Thoracic aorta (tissue), 2 donors: ENCODE measurements at regions not wholly inside any gene's neighbourhood (a gene's known extent, or its start where the extent isn't known, plus 50 kb on each side); places are given as distances from the start of the nearest gene placed in this dataset.

ENCODE experiments used
- ATAC-seq: fragments of 150-250 bp; one replicate; pipeline ENCODE4 v1.8.0; 2017; ENCODE audit warnings: low read depth; ENCODE audit not compliant: insufficient number of reproducible peaks, low FRiP score
- DNase-seq: peaks from one replicate; pipeline ENCODE4 v3.0.0-alpha.2; 2020; ENCODE audit warnings: low spot score
- H3K27ac ChIP-seq, 2 donors: fragments of 200-600 bp; sonication (generic); 1 replicate in 1 of 2; 2 replicates in 1 of 2; pipeline ENCODE4 v1.5.1; 2016; ENCODE audit warnings: mild to moderate bottlenecking in 2 of 2, moderate library complexity in 2 of 2
- H3K27me3 ChIP-seq: fragments of 200-600 bp; sonication (generic); replicated peaks from 2 replicates; pipeline ENCODE4 v1.6.0; 2016; ENCODE audit warnings: mild to moderate bottlenecking; ENCODE audit not compliant: insufficient read depth
- H3K36me3 ChIP-seq: fragments of 200-600 bp; sonication (generic); one replicate; pipeline ENCODE4 v1.5.1; 2016
- H3K4me1 ChIP-seq, 2 donors: fragments of 200-600 bp; sonication (generic); 1 replicate in 1 of 2; 2 replicates in 1 of 2; pipeline versions ENCODE4 v1.5.1 to v1.6.0; 2016; ENCODE audit warnings: low read depth in 2 of 2, mild to moderate bottlenecking in 1 of 2; ENCODE audit not compliant: control insufficient read depth in 1 of 2
- H3K4me3 ChIP-seq: fragments of 200-600 bp; sonication (generic); 2 replicates; pipeline ENCODE4 v1.5.1; 2016; ENCODE audit warnings: mild to moderate bottlenecking
- H3K9me3 ChIP-seq: fragments of 200-600 bp; sonication (generic); 2 replicates; pipeline ENCODE4 v1.5.1; 2016
- TF ChIP-seq, protein P1 (sequence below): fragments of 200-600 bp; sonication (generic); IDR thresholded peaks from one replicate; pipeline ENCODE4 v1.5.1; 2019; ENCODE audit warnings: antibody characterized with exemption

DNA sequence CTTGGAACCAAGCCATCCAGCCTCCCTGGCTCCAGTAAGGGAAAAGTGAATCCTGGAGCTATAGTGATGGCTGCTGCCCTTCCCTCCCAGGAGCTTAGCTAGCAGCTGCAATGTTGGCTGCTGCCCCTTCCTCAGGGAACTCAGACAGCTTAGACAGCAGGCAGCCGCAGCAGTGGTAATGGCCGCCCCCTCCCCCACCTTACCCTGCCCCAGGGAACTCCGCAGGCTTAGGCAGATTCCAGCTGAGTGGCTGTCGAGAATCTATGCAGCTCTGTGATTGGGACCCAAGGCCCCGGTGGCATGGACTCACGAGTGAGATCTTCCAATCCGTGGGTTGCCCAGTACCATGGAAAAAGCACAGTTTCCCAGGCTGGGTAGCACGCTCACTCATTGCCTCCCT is 378.6 kb downstream of the NNT start:
- DNase-seq = no peak
- H3K4me3 ChIP-seq = no peak overlapping the region
- ATAC-seq = no peak

GRCh38 chr5:43973908-43974307 is 370.9 kb downstream of the NNT start:
- Histone ChIP-seq H3K4me3 (no peak overlapping the region), H3K36me3 (no peaks in the 10 kb centered on the region), H3K27ac (no peak overlapping the region), H3K4me1 (no peaks in the 10 kb centered on the region), H3K9me3 (no peaks in the 10 kb centered on the region), H3K27me3 (no peaks in the 10 kb centered on the region)
- TF ChIP-seq, protein P1, sequence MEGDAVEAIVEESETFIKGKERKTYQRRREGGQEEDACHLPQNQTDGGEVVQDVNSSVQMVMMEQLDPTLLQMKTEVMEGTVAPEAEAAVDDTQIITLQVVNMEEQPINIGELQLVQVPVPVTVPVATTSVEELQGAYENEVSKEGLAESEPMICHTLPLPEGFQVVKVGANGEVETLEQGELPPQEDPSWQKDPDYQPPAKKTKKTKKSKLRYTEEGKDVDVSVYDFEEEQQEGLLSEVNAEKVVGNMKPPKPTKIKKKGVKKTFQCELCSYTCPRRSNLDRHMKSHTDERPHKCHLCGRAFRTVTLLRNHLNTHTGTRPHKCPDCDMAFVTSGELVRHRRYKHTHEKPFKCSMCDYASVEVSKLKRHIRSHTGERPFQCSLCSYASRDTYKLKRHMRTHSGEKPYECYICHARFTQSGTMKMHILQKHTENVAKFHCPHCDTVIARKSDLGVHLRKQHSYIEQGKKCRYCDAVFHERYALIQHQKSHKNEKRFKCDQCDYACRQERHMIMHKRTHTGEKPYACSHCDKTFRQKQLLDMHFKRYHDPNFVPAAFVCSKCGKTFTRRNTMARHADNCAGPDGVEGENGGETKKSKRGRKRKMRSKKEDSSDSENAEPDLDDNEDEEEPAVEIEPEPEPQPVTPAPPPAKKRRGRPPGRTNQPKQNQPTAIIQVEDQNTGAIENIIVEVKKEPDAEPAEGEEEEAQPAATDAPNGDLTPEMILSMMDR = no peak
- ATAC-seq (no peak), DNase-seq (no peak)

More for the DNA sequence above, 378.6 kb downstream of the NNT start:
- Histone ChIP-seq H3K9me3 (no peaks in the 10 kb centered on the region), H3K36me3 (no peaks in the 10 kb centered on the region), H3K4me1 (no peaks in the 10 kb centered on the region), H3K27ac (no peak overlapping the region), H3K27me3 (no peaks in the 10 kb centered on the region)
- TF ChIP-seq, protein P1 = no peak

DNA sequence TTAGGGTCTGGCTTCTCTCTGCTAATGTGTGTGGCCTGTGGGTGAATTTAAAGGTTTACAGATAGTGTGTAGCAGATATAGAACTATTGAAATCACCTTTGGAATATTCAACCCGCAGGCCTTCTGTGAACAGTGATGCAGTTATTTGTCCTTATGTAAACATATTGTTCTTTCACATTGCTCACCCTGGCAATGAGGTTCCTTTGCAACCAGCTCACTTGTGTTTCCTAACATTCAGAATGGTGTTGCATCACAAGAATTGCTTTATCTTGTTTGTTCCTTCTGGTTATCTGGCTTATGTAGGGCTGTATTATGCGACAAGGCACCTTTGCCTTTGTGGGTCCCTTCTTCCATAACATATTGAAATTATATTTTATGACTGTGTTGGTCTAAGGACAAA is 370.3 kb downstream of the NNT start:
- Histone ChIP-seq H3K9me3 (no peaks in the 10 kb centered on the region), H3K4me1 (no peaks in the 10 kb centered on the region), H3K27me3 (no peaks in the 10 kb centered on the region), H3K36me3 (no peaks in the 10 kb centered on the region), H3K27ac (no peak overlapping the region), H3K4me3 (no peak overlapping the region)
- TF ChIP-seq, protein P1 = no peak
- no peak for DNase-seq
- ATAC-seq = no peak

DNA sequence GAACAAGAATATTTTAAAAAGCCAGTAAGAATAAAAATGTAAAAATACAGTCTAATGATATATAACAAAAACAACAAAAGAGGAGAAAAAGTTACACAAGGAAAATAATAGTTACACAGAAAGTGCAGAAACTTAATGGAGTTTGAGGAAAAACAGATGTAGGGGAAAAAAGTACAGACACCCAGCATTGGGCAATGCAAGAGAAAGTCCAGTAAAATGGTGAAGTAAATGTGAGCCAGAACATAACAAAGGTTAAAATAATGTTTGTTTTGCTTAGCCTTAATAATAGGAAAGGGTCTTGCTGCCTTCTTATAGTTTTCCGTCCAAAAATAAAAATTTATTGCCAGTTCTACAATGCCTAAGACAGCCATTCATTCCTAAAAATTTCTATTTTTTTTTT is 364.2 kb downstream of the NNT start:
- no peak for ATAC-seq
- TF ChIP-seq, protein P1 = no peak
- no peak overlapping the region for H3K4me3 ChIP-seq

GRCh38 chr5:43959144-43959543 is 356.2 kb downstream of the NNT start:
- DNase-seq = no peak
- no peak overlapping the region for H3K4me3 ChIP-seq
- no peak overlapping the region for H3K27ac ChIP-seq
- H3K27me3 ChIP-seq = no peaks in the 10 kb centered on the region
- H3K9me3 ChIP-seq = no peaks in the 10 kb centered on the region
- no peaks in the 10 kb centered on the region for H3K36me3 ChIP-seq
- H3K4me1 ChIP-seq = no peaks in the 10 kb centered on the region
- no peak for ATAC-seq
- TF ChIP-seq, protein P1 = no peak

More for the DNA sequence above, 364.2 kb downstream of the NNT start:
- Histone ChIP-seq H3K4me1 (no peaks in the 10 kb centered on the region), H3K9me3 (no peaks in the 10 kb centered on the region), H3K27ac (no peak overlapping the region), H3K27me3 (no peaks in the 10 kb centered on the region), H3K36me3 (no peaks in the 10 kb centered on the region)
- no peak for DNase-seq
